ENCODE measurements at regions not wholly inside any gene's neighbourhood (a gene's known extent, or its start where the extent isn't known, plus 50 kb on each side); places are given as distances from the start of the nearest gene placed in this dataset.

DNA sequence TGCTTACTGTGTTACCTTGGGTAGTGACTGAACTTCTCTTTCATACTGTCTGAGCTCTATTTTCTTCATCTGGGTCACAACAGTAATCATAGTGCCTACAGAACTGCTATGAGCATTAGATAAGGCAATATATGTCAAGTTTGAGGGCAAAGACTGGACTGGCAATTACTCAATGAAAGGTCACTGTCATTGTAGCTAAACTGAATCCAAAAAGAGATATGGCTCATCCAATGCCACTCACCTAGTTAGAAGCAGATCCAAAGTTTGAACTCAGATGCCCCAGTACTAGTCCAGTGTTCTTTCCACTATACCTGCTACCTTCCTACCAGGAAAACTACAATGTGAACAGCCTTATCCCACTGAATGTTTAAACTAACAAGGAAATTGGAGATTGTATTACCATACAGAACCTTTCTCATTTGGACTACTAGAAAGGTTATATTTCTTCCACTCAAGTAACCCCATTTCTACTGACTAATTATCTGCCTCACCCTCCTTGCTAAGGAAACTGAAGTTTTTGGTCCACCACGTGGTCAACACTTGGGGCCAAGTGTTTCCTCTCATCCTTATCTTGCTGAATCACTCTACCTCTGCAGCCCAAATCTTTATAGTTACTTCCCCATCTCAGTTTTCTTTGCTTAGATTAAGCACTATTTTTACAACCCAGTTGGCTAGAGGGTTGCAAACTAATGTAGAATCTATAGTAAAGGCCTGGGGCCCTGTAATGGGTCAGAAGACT, 202.3 kb upstream of the LPP start:
- Mint-ChIP-seq H3K27ac (ENCODE audit: unreplicated experiment) (no peak overlapping the region), H3K36me3 (ENCODE audit: low read depth) (no peaks in the 10 kb centered on the region), H3K4me1 (no peaks in the 10 kb centered on the region), H3K27me3 (ENCODE audit: low read depth) (no peaks in the 10 kb centered on the region), H3K9me3 (no peaks in the 10 kb centered on the region), H3K4me3 (no peak overlapping the region)
- DNase-seq (ENCODE audit: low read depth, low spot score), result no peak
- TF ChIP-seq, protein P1, sequence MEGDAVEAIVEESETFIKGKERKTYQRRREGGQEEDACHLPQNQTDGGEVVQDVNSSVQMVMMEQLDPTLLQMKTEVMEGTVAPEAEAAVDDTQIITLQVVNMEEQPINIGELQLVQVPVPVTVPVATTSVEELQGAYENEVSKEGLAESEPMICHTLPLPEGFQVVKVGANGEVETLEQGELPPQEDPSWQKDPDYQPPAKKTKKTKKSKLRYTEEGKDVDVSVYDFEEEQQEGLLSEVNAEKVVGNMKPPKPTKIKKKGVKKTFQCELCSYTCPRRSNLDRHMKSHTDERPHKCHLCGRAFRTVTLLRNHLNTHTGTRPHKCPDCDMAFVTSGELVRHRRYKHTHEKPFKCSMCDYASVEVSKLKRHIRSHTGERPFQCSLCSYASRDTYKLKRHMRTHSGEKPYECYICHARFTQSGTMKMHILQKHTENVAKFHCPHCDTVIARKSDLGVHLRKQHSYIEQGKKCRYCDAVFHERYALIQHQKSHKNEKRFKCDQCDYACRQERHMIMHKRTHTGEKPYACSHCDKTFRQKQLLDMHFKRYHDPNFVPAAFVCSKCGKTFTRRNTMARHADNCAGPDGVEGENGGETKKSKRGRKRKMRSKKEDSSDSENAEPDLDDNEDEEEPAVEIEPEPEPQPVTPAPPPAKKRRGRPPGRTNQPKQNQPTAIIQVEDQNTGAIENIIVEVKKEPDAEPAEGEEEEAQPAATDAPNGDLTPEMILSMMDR (conservative IDR thresholded peaks at IDR 0.05), result no peak

DNA sequence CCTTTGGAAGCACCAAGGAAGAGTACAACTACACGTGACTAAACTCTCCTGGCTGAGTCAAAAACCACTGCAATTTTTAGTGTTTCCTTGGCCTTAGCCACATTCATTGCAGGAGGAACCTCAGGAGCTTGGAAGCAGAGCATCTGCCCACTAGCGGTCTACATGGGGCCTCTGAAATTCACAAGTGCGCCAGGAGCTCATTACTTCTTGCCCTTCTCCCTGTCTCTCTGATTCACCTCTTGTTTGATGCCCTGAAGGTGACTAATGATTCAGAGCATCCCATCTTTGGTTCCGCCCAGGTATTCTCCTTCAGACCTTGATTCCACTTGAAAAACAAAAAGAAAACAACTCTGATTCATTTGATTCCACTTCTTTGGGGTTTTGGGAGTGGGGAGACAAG, 201.1 kb upstream of the LPP start:
- no peaks in the 10 kb centered on the region for H3K9me3 Mint-ChIP-seq
- H3K36me3 Mint-ChIP-seq (ENCODE audit: low read depth), result no peaks in the 10 kb centered on the region
- no peak overlapping the region for H3K27ac Mint-ChIP-seq (ENCODE audit: unreplicated experiment)
- no peaks in the 10 kb centered on the region for H3K4me1 Mint-ChIP-seq
- DNase-seq (ENCODE audit: low read depth, low spot score), result no peak
- no peak overlapping the region for H3K4me3 Mint-ChIP-seq
- no peaks in the 10 kb centered on the region for H3K27me3 Mint-ChIP-seq (ENCODE audit: low read depth)
- TF ChIP-seq, protein P1 (conservative IDR thresholded peaks at IDR 0.05), result no peak

DNA sequence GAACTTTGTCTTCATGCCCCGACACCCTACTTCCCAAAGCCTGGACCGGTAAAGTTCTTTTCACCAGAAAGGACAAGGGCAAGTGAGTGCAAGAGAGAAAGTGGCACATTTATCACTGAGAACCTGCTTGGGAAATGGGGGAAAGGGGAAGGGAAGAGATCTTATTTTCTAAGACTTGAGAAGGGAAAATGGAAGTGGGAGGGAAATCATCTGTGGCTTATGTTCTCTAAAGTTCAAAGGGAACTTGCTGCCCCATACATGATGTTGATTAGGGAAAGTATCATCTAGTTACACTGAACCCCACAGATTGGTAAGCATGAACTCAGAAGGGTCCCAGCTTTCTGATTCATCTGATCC, 199.5 kb upstream of the LPP start:
- no peaks in the 10 kb centered on the region for H3K36me3 Mint-ChIP-seq (ENCODE audit: low read depth)
- no peak overlapping the region for H3K4me3 Mint-ChIP-seq
- H3K4me1 Mint-ChIP-seq, result no peaks in the 10 kb centered on the region
- TF ChIP-seq, protein P1 (conservative IDR thresholded peaks at IDR 0.05), result no peak
- H3K9me3 Mint-ChIP-seq, result no peaks in the 10 kb centered on the region
- H3K27ac Mint-ChIP-seq (ENCODE audit: unreplicated experiment), result no peak overlapping the region
- DNase-seq (ENCODE audit: low read depth, low spot score), result no peak
- H3K27me3 Mint-ChIP-seq (ENCODE audit: low read depth), result no peaks in the 10 kb centered on the region

DNA sequence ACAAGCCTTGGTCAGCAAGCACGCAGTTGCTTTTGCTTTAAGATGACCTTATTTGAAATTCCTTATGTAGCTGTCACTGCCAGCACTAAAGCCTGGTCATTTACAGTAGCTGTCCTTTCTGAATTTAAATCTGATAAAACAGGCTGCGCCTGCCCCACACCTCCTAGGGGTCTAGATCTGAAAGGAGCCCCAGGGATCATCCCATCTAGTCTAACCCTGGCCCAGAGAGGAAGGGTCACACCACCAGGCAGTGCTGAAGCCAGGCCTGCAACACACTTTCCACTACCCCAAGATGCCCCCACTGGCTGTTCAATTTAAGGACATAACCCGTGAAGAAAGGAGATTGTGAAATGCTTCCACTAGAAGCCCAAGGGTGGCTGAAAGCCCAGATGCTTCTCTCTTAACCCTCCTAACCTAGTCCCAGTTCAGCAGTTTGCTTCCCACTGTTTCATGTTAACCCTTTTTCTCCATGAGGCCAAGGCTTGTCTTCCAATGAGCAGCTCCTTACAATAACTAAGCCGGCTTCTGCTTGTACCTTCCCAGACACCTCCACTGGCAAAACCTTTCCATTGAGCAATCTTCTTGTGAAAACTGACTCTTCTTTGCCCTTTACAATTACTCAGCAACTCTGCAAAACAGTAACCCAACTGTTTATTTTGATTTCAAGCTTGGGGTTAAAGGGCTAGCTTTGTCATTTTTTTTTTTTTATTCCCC, 198.9 kb upstream of the LPP start:
- Mint-ChIP-seq H3K27ac (ENCODE audit: unreplicated experiment) (no peak overlapping the region), H3K9me3 (no peaks in the 10 kb centered on the region), H3K4me3 (no peak overlapping the region), H3K4me1 (no peaks in the 10 kb centered on the region), H3K27me3 (ENCODE audit: low read depth) (no peaks in the 10 kb centered on the region), H3K36me3 (ENCODE audit: low read depth) (no peaks in the 10 kb centered on the region)
- TF ChIP-seq, protein P1 (conservative IDR thresholded peaks at IDR 0.05), result no peak
- DNase-seq (ENCODE audit: low read depth, low spot score), result no peak

DNA sequence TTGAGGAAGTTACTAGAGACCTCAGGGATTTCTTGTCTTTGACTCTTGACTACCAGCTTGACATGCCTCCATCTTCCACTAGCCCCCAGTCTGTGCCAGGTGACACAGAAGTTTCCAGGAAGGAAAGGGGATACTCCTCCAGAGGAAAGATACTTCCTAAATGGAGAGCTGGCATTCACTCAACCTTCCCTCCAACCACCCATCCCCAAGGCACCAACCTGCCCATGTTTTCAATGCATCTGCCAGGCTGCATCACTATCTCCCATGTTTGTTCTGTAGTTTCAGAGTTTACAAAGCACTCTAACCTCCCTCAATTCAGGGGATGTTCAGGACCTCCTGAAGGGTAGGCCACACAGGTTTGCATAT, 198.4 kb upstream of the LPP start:
- Mint-ChIP-seq H3K27me3 (ENCODE audit: low read depth) (no peaks in the 10 kb centered on the region), H3K4me3 (no peak overlapping the region), H3K36me3 (ENCODE audit: low read depth) (no peaks in the 10 kb centered on the region), H3K4me1 (no peaks in the 10 kb centered on the region), H3K27ac (ENCODE audit: unreplicated experiment) (no peak overlapping the region), H3K9me3 (no peaks in the 10 kb centered on the region)
- TF ChIP-seq, protein P1 (conservative IDR thresholded peaks at IDR 0.05), result no peak
- DNase-seq (ENCODE audit: low read depth, low spot score), result no peak

Data from neural crest cell (in vitro differentiated cells).